HG03196 (cell line): ENCODE measurements at regions not wholly inside any gene's neighbourhood (a gene's known extent, or its start where the extent isn't known, plus 50 kb on each side); places are given as distances from the start of the nearest gene placed in this dataset.

Experiments
- ATAC-seq: cut with Tn5 transposase; IDR thresholded peaks from one replicate; pipeline ENCODE4 v1.9.1; 2021; ENCODE audit not compliant: unreplicated experiment

GRCh38 chr5:158413122-158413680 lies 554.3 kb upstream of the CLINT1 start:
- ATAC-seq: no peak

GRCh38 chr5:158410976-158411375 lies 552.0 kb upstream of the CLINT1 start:
- no peak for ATAC-seq

GRCh38 chr5:158409507-158409906 lies 550.6 kb upstream of the CLINT1 start:
- ATAC-seq: no peak

GRCh38 chr5:158407824-158408195 lies 548.9 kb upstream of the CLINT1 start:
- no peak for ATAC-seq

GRCh38 chr5:158406884-158407823 lies 548.2 kb upstream of the CLINT1 start:
- ATAC-seq: no peak

GRCh38 chr5:158398360-158399201 lies 539.6 kb upstream of the CLINT1 start:
- ATAC-seq: peak; percentile 62

GRCh38 chr5:158397278-158397677 lies 538.3 kb upstream of the CLINT1 start:
- ATAC-seq: no peak

GRCh38 chr5:158394102-158394501 lies 535.2 kb upstream of the CLINT1 start:
- ATAC-seq: no peak

- ATAC-seq: no peak
Observed at GRCh38 chr5:158393457-158393856, 534.5 kb upstream of the CLINT1 start.

GRCh38 chr5:158392753-158393152 lies 533.8 kb upstream of the CLINT1 start:
- no peak for ATAC-seq

GRCh38 chr5:158390577-158390976 lies 531.6 kb upstream of the CLINT1 start:
- no peak for ATAC-seq

- no peak for ATAC-seq
Observed at GRCh38 chr5:158389786-158390185, 530.8 kb upstream of the CLINT1 start.

GRCh38 chr5:158388021-158388420 lies 529.1 kb upstream of the CLINT1 start:
- no peak for ATAC-seq

- no peak for ATAC-seq
Observed at GRCh38 chr5:158387499-158387898, 528.6 kb upstream of the CLINT1 start.

- ATAC-seq: no peak
Observed at GRCh38 chr5:158385982-158386381, 527.0 kb upstream of the CLINT1 start.

- ATAC-seq: no peak
Observed at GRCh38 chr5:158384535-158385481, 525.9 kb upstream of the CLINT1 start.

GRCh38 chr5:158383486-158383885 lies 524.5 kb upstream of the CLINT1 start:
- ATAC-seq: no peak

- ATAC-seq: peak; percentile 94
Observed at GRCh38 chr5:158382473-158382872, 523.5 kb upstream of the CLINT1 start.

- ATAC-seq: no peak
Observed at GRCh38 chr5:158381614-158382160, 522.7 kb upstream of the CLINT1 start.

- no peak for ATAC-seq
Observed at GRCh38 chr5:158380661-158381060, 521.7 kb upstream of the CLINT1 start.
